ENCODE measurements at regions not wholly inside any gene's neighbourhood (a gene's known extent, or its start where the extent isn't known, plus 50 kb on each side); places are given as distances from the start of the nearest gene placed in this dataset.
A peak's percentile ranks its signal among the peaks of the same experiment; 100 is the strongest.
"Not testable (repeated sequence)": the region's sequence is repeated elsewhere in the genome, so short reads cannot be mapped to it uniquely, and the experiment has no call there.

- DNase-seq (ENCODE audit: low spot score) (no peak), FAIRE-seq (no peak)
Observed at GRCh38 chr4:14410516-14410915, 591.8 kb upstream of the CPEB2 start.

GRCh38 chr4:14415146-14415545 is 587.1 kb upstream of the CPEB2 start:
- FAIRE-seq (no peak), DNase-seq (ENCODE audit: low spot score) (peak; percentile 8)

- FAIRE-seq = no peak
- no peak for DNase-seq (ENCODE audit: low spot score)
Observed at GRCh38 chr4:14419516-14419915, 582.8 kb upstream of the CPEB2 start.

GRCh38 chr4:14426297-14426696 is 576.0 kb upstream of the CPEB2 start:
- FAIRE-seq; DNase-seq (ENCODE audit: low spot score): not testable (repeated sequence)

- DNase-seq (ENCODE audit: low spot score) = no peak
- FAIRE-seq = no peak
Observed at GRCh38 chr4:14428125-14428524, 574.2 kb upstream of the CPEB2 start.

GRCh38 chr4:14431155-14432134 is 570.8 kb upstream of the CPEB2 start:
- DNase-seq (ENCODE audit: low spot score) (no peak), FAIRE-seq (no peak)

- DNase-seq (ENCODE audit: low spot score) = no peak
- FAIRE-seq = no peak
Observed at GRCh38 chr4:14434483-14434882, 567.8 kb upstream of the CPEB2 start.

GRCh38 chr4:14434916-14435315 is 567.4 kb upstream of the CPEB2 start:
- no peak for DNase-seq (ENCODE audit: low spot score)
- no peak for FAIRE-seq

GRCh38 chr4:14441561-14441960 is 560.7 kb upstream of the CPEB2 start:
- FAIRE-seq (no peak), DNase-seq (ENCODE audit: low spot score) (no peak)

GRCh38 chr4:14445882-14446281 is 556.4 kb upstream of the CPEB2 start:
- DNase-seq (ENCODE audit: low spot score) (no peak), FAIRE-seq (no peak)

- FAIRE-seq (no peak), DNase-seq (ENCODE audit: low spot score) (no peak)
Observed at GRCh38 chr4:14446311-14446710, 556.0 kb upstream of the CPEB2 start.

- DNase-seq (ENCODE audit: low spot score) (no peak), FAIRE-seq (no peak)
Observed at GRCh38 chr4:14446904-14447303, 555.4 kb upstream of the CPEB2 start.

- DNase-seq (ENCODE audit: low spot score) (no peak), FAIRE-seq (no peak)
Observed at GRCh38 chr4:14449308-14449707, 553.0 kb upstream of the CPEB2 start.

- no peak for FAIRE-seq
- DNase-seq (ENCODE audit: low spot score) = no peak
Observed at GRCh38 chr4:14452001-14452400, 550.3 kb upstream of the CPEB2 start.

GRCh38 chr4:14452764-14453163 is 549.5 kb upstream of the CPEB2 start:
- no peak for FAIRE-seq
- no peak for DNase-seq (ENCODE audit: low spot score)

- FAIRE-seq = no peak
- DNase-seq (ENCODE audit: low spot score) = no peak
Observed at GRCh38 chr4:14458463-14458862, 543.8 kb upstream of the CPEB2 start.

- no peak for FAIRE-seq
- DNase-seq (ENCODE audit: low spot score) = no peak
Observed at GRCh38 chr4:14465057-14465456, 537.2 kb upstream of the CPEB2 start.

GRCh38 chr4:14465507-14465906 is 536.8 kb upstream of the CPEB2 start:
- DNase-seq (ENCODE audit: low spot score) (no peak), FAIRE-seq (no peak)

GRCh38 chr4:14478504-14478903 is 523.8 kb upstream of the CPEB2 start:
- FAIRE-seq = no peak
- no peak for DNase-seq (ENCODE audit: low spot score)

GRCh38 chr4:14496408-14496807 is 505.9 kb upstream of the CPEB2 start:
- FAIRE-seq = no peak
- no peak for DNase-seq (ENCODE audit: low spot score)

- FAIRE-seq (no peak), DNase-seq (ENCODE audit: low spot score) (no peak)
Observed at GRCh38 chr4:14496969-14497368, 505.3 kb upstream of the CPEB2 start.

GRCh38 chr4:14504162-14504561 is 498.1 kb upstream of the CPEB2 start:
- FAIRE-seq = no peak
- DNase-seq (ENCODE audit: low spot score) = no peak

- no peak for FAIRE-seq
- DNase-seq (ENCODE audit: low spot score) = peak; percentile 4
Observed at GRCh38 chr4:14513471-14513870, 488.8 kb upstream of the CPEB2 start.
